ENCODE measurements at regions not wholly inside any gene's neighbourhood (a gene's known extent, or its start where the extent isn't known, plus 50 kb on each side); places are given as distances from the start of the nearest gene placed in this dataset.

GRCh38 chr11:32259641-32260081, 168.8 kb downstream of the RCN1 start:
- no peak overlapping the region for H3K4me3 ChIP-seq (ENCODE audit: low read depth, low read length)
- no peak for TF ChIP-seq CTCF (IDR thresholded peaks at IDR 0.05; ENCODE audit: borderline replicate concordance, insufficient read depth, low read depth, low read length)

GRCh38 chr11:32262367-32262766, 171.5 kb downstream of the RCN1 start:
- no peak for TF ChIP-seq CTCF (IDR thresholded peaks at IDR 0.05; ENCODE audit: borderline replicate concordance, insufficient read depth, low read depth, low read length)
- H3K4me3 ChIP-seq (ENCODE audit: low read depth, low read length) = no peak overlapping the region

GRCh38 chr11:32265911-32266310, 169.4 kb downstream of the WT1 start:
- TF ChIP-seq CTCF (IDR thresholded peaks at IDR 0.05; ENCODE audit: borderline replicate concordance, insufficient read depth, low read depth, low read length) = no peak
- no peak overlapping the region for H3K4me3 ChIP-seq (ENCODE audit: low read depth, low read length)

- no peak overlapping the region for H3K4me3 ChIP-seq (ENCODE audit: low read depth, low read length)
- TF ChIP-seq CTCF (IDR thresholded peaks at IDR 0.05; ENCODE audit: borderline replicate concordance, insufficient read depth, low read depth, low read length) = no peak
Measured at GRCh38 chr11:32266601-32267000, 168.7 kb downstream of the WT1 start.

GRCh38 chr11:32267679-32268187, 167.6 kb downstream of the WT1 start:
- no peak for TF ChIP-seq CTCF (IDR thresholded peaks at IDR 0.05; ENCODE audit: borderline replicate concordance, insufficient read depth, low read depth, low read length)
- H3K4me3 ChIP-seq (ENCODE audit: low read depth, low read length) = no peak overlapping the region

- TF ChIP-seq CTCF (IDR thresholded peaks at IDR 0.05; ENCODE audit: borderline replicate concordance, insufficient read depth, low read depth, low read length) = no peak
Measured at GRCh38 chr11:32273931-32274330, 161.4 kb downstream of the WT1 start.

GRCh38 chr11:32279672-32280071, 155.7 kb downstream of the WT1 start:
- H3K4me3 ChIP-seq (ENCODE audit: low read depth, low read length) = no peak overlapping the region
- no peak for TF ChIP-seq CTCF (IDR thresholded peaks at IDR 0.05; ENCODE audit: borderline replicate concordance, insufficient read depth, low read depth, low read length)

More at GRCh38 chr11:32273931-32274330, 161.4 kb downstream of the WT1 start:
- no peak overlapping the region for H3K4me3 ChIP-seq (ENCODE audit: low read depth, low read length)
